SH-SY5Y (cell line): ENCODE measurements at regions not wholly inside any gene's neighbourhood (a gene's known extent, or its start where the extent isn't known, plus 50 kb on each side); places are given as distances from the start of the nearest gene placed in this dataset.

ENCODE experiments used
- GATA2 ChIP-seq: IDR thresholded peaks from 2 replicates; pipeline ENCODE4 v1.6.1; 2011; ENCODE audit warnings: mild to moderate bottlenecking, low read depth, low read length
- GATA3 ChIP-seq: IDR thresholded peaks from 2 replicates; pipeline ENCODE4 v1.6.1; 2011; ENCODE audit warnings: low read depth, mild to moderate bottlenecking, low read length, moderate library complexity

GRCh38 chrX:10360116-10360515, 203.3 kb downstream of the CLCN4 start:
- TF ChIP-seq GATA2 = peak; percentile 70
- no peak for TF ChIP-seq GATA3
